Natural killer cell (primary cell): ENCODE measurements at regions not wholly inside any gene's neighbourhood (a gene's known extent, or its start where the extent isn't known, plus 50 kb on each side); places are given as distances from the start of the nearest gene placed in this dataset.

Experiments used
- ATAC-seq, 3 donors: fragments of 150-1000 bp in 2 of 3; fragments of 200-7000 bp in 1 of 3; cut with Tn5 transposase; 1 replicate in 1 of 3; 2 replicates in 2 of 3; pipeline ENCODE4 v1.10.0; 2021; ENCODE audit warnings: mild to moderate bottlenecking in 2 of 3, moderate library complexity in 2 of 3
- DNase-seq, 2 donors: peaks; one replicate each; pipeline versions ENCODE4 v3.0.0 to v3.0.0-alpha.2; 2013 to 2021; ENCODE audit warnings: mixed read lengths in 1 of 2
- H3K27ac ChIP-seq: one replicate; pipeline ENCODE4 v1.5.1; 2013; ENCODE audit warnings: mild to moderate bottlenecking, low read length
- H3K27me3 ChIP-seq: one replicate; pipeline ENCODE4 v1.6.1; 2013; ENCODE audit warnings: low read length; ENCODE audit not compliant: control insufficient read depth, insufficient read depth
- H3K36me3 ChIP-seq: one replicate; pipeline ENCODE4 v1.6.1; 2013; ENCODE audit warnings: low read length; ENCODE audit not compliant: control insufficient read depth, insufficient read depth
- H3K4me1 ChIP-seq: one replicate; pipeline ENCODE4 v1.6.1; 2013; ENCODE audit warnings: low read length; ENCODE audit not compliant: control insufficient read depth, insufficient read depth
- H3K4me3 ChIP-seq: one replicate; pipeline ENCODE4 v1.5.1; 2013; ENCODE audit warnings: low read length
- H3K9me3 ChIP-seq: one replicate; pipeline ENCODE4 v1.6.1; 2013; ENCODE audit warnings: low read length; ENCODE audit not compliant: control insufficient read depth, insufficient read depth
- H3K27ac Mint-ChIP-seq, 2 donors: one replicate each; pipeline ENCODE4 v1.8.0; 2022; ENCODE audit warnings: mild to moderate bottlenecking in 2 of 2, mixed read lengths in 2 of 2, moderate library complexity in 1 of 2
- H3K27me3 Mint-ChIP-seq, 2 donors: one replicate each; pipeline ENCODE4 v1.8.0; 2022; ENCODE audit warnings: low read depth in 2 of 2, mixed read lengths in 2 of 2
- H3K36me3 Mint-ChIP-seq: one replicate; pipeline ENCODE4 v1.8.0; 2022; ENCODE audit warnings: mixed read lengths
- H3K4me1 Mint-ChIP-seq, 2 donors: one replicate each; pipeline ENCODE4 v1.8.0; 2022; ENCODE audit warnings: mixed read lengths in 2 of 2
- H3K4me3 Mint-ChIP-seq: one replicate; pipeline ENCODE4 v1.8.0; 2022; ENCODE audit warnings: mild to moderate bottlenecking, moderate library complexity, mixed read lengths
- H3K9me3 Mint-ChIP-seq, 2 donors: one replicate each; pipeline ENCODE4 v1.8.0; 2022; ENCODE audit warnings: mixed read lengths in 2 of 2
- WGBS: methylation state at CpG from one replicate; pipeline ENCODE4 v1.1.7; 2013; ENCODE audit warnings: missing lambda C conversion rate; ENCODE audit not compliant: insufficient coverage; 5-methylcytosine and 5-hydroxymethylcytosine counted together
- intact Hi-C: fragments of 100-400 bp; cut with micrococcal nuclease; formaldehyde crosslinking; loops from one replicate; pipeline ENCODE4 v1.14.2; 2022
- TF ChIP-seq, protein P1 (sequence below): fragments of 200-600 bp; IDR thresholded peaks from one replicate; pipeline ENCODE4 v1.8.0; 2022; ENCODE audit warnings: antibody characterized with exemption

- Histone ChIP-seq H3K4me1 (no peaks in the 10 kb centered on the region), H3K4me3 (no peak overlapping the region), H3K27me3 (no peaks in the 10 kb centered on the region), H3K9me3 (no peaks in the 10 kb centered on the region), H3K36me3 (no peaks in the 10 kb centered on the region), H3K27ac (no peak overlapping the region)
- H3K4me3 Mint-ChIP-seq = no peak overlapping the region
- no peak overlapping the region for H3K27ac Mint-ChIP-seq
- H3K27me3 Mint-ChIP-seq = peaks cover 0 to 3% of the 10 kb centered on the region in 2 donors
- H3K36me3 Mint-ChIP-seq = no peaks in the 10 kb centered on the region
- intact Hi-C loops = no loop called here
- WGBS = no CpG with 5 or more reads among the region's 2 CpGs
- ATAC-seq (no peak), DNase-seq (no peak)
- no peaks in the 10 kb centered on the region for H3K9me3 Mint-ChIP-seq
- no peaks in the 10 kb centered on the region for H3K4me1 Mint-ChIP-seq
- TF ChIP-seq, protein P1, sequence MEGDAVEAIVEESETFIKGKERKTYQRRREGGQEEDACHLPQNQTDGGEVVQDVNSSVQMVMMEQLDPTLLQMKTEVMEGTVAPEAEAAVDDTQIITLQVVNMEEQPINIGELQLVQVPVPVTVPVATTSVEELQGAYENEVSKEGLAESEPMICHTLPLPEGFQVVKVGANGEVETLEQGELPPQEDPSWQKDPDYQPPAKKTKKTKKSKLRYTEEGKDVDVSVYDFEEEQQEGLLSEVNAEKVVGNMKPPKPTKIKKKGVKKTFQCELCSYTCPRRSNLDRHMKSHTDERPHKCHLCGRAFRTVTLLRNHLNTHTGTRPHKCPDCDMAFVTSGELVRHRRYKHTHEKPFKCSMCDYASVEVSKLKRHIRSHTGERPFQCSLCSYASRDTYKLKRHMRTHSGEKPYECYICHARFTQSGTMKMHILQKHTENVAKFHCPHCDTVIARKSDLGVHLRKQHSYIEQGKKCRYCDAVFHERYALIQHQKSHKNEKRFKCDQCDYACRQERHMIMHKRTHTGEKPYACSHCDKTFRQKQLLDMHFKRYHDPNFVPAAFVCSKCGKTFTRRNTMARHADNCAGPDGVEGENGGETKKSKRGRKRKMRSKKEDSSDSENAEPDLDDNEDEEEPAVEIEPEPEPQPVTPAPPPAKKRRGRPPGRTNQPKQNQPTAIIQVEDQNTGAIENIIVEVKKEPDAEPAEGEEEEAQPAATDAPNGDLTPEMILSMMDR = no peak
These were observed 50.3 kb upstream of the TMC1 start for GRCh38 chr9:72471096-72471495.

GRCh38 chr9:72467766-72468738 is 53.4 kb upstream of the TMC1 start:
- WGBS = 87% methylated on average over 8 of the region's 8 CpGs
- Histone ChIP-seq H3K9me3 (no peaks in the 10 kb centered on the region), H3K27ac (no peak overlapping the region), H3K36me3 (no peaks in the 10 kb centered on the region), H3K4me1 (no peaks in the 10 kb centered on the region), H3K4me3 (no peak overlapping the region), H3K27me3 (no peaks in the 10 kb centered on the region)
- peaks cover 0 to 3% of the 10 kb centered on the region in 2 donors for H3K27me3 Mint-ChIP-seq
- no peaks in the 10 kb centered on the region for H3K9me3 Mint-ChIP-seq
- TF ChIP-seq, protein P1 = no peak
- DNase-seq (no peak), ATAC-seq (no peak)
- H3K4me1 Mint-ChIP-seq = peaks cover 12 to 14% of the 10 kb centered on the region in 2 donors
- intact Hi-C loops = no loop called here
- no peaks in the 10 kb centered on the region for H3K36me3 Mint-ChIP-seq
- no peak overlapping the region for H3K27ac Mint-ChIP-seq
- H3K4me3 Mint-ChIP-seq = no peak overlapping the region

GRCh38 chr9:72465593-72465984 is 55.8 kb upstream of the TMC1 start:
- no peaks in the 10 kb centered on the region for H3K27me3 ChIP-seq
- no peaks in the 10 kb centered on the region for H3K9me3 ChIP-seq
- H3K4me3 ChIP-seq = no peak overlapping the region
- ATAC-seq = no peak
- H3K36me3 Mint-ChIP-seq = no peaks in the 10 kb centered on the region
- H3K4me1 Mint-ChIP-seq = peaks cover 12 to 14% of the 10 kb centered on the region in 2 donors
- intact Hi-C loops = no loop called here
- no peak overlapping the region for H3K4me3 Mint-ChIP-seq
- TF ChIP-seq, protein P1 = no peak
- no peak overlapping the region for H3K27ac Mint-ChIP-seq
- H3K4me1 ChIP-seq = no peaks in the 10 kb centered on the region
- H3K36me3 ChIP-seq = no peaks in the 10 kb centered on the region
- no peaks in the 10 kb centered on the region for H3K9me3 Mint-ChIP-seq
- no peak overlapping the region for H3K27ac ChIP-seq
- H3K27me3 Mint-ChIP-seq = no peaks in the 10 kb centered on the region
- no peak for DNase-seq
- 100% methylated on average over 2 of the region's 3 CpGs for WGBS
